GM12872 (cell line): ENCODE measurements at regions not wholly inside any gene's neighbourhood (a gene's known extent, or its start where the extent isn't known, plus 50 kb on each side); places are given as distances from the start of the nearest gene placed in this dataset.

Experiments
- TF ChIP-seq, protein P1 (sequence below): IDR thresholded peaks from 3 replicates; pipeline ENCODE4 v1.5.1; 2011; ENCODE audit warnings: low read depth, mild to moderate bottlenecking, low read length, moderate library complexity; ENCODE audit not compliant: insufficient read depth

DNA sequence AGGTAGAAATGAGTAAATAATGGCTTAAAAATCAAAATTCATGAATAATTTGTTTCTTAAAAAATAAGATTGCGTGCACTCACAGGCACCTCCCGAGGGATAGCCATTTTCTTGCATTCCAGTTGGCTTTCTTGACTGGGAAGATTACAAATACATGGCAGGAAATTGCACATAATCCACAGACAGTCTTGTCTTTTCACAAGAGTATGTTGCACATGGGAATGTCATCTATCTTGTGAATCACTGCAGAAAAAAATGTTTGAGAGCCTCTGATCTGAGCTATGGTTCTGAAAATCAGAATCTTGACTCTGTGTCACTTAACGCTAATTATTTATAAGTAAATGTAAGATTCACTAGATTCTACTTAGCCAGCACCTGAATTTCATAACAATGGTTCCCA is 74.1 kb upstream of the PRKG1 start:
- TF ChIP-seq, protein P1, sequence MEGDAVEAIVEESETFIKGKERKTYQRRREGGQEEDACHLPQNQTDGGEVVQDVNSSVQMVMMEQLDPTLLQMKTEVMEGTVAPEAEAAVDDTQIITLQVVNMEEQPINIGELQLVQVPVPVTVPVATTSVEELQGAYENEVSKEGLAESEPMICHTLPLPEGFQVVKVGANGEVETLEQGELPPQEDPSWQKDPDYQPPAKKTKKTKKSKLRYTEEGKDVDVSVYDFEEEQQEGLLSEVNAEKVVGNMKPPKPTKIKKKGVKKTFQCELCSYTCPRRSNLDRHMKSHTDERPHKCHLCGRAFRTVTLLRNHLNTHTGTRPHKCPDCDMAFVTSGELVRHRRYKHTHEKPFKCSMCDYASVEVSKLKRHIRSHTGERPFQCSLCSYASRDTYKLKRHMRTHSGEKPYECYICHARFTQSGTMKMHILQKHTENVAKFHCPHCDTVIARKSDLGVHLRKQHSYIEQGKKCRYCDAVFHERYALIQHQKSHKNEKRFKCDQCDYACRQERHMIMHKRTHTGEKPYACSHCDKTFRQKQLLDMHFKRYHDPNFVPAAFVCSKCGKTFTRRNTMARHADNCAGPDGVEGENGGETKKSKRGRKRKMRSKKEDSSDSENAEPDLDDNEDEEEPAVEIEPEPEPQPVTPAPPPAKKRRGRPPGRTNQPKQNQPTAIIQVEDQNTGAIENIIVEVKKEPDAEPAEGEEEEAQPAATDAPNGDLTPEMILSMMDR = no peak

DNA sequence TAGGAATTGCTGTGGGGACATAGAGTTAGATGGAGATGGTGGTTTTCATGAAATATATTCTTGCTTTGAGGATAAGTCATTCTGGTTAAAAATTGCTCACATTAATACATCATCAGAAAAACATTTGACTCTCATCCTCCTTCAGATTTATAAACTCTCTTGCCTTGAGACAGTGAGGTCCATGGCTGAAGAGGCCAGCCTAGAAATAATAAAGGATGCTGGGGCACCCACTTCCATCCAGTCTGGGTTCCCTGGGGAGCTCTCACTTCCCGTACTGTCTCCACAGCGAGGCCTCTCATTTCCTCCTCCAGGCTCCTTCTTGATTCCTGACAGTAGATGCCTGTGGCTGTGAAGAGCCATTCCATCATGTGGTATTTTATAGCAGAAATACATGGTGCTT is 73.3 kb upstream of the PRKG1 start:
- TF ChIP-seq, protein P1 = no peak

DNA sequence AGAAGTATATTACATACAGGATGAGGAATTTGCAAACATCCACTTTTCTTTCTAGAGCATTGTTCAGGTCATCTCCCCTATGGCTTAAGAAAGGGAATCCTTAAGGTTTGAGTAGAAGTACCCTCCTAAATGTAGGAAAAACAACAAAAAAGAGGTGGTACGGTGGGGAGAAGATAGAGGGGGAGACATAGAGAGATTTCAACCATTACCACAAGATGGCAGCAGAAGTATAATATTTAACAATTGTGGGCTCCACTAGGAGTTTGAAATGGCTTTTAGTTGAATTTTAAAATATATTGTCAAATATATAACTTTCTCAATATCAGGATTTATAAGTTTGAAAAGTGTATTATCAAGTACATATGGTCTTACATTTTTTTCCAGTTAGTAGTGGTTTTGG is 72.7 kb upstream of the PRKG1 start:
- TF ChIP-seq, protein P1 = peak; percentile 47; the same call in 2 of the 3 replicates

DNA sequence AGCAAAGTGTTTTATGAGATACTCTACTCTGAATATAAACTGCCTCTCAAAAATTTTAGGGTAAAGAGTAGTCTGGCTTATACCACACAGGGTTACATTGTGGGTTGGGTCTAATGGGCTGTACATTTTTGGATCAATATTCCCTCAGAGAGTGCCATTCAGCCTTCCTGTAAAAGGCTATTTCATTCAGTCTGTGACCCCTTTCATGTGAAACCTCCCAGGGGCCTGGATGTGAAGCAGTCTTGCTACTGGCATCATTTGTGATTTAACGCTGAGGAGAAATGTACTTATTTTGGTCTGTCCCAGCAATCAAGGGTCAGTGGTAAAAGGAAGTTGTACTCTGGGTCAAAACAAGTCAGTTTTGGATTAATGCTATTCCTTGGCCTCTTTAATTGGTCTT is 71.8 kb upstream of the PRKG1 start:
- TF ChIP-seq, protein P1 = no peak

DNA sequence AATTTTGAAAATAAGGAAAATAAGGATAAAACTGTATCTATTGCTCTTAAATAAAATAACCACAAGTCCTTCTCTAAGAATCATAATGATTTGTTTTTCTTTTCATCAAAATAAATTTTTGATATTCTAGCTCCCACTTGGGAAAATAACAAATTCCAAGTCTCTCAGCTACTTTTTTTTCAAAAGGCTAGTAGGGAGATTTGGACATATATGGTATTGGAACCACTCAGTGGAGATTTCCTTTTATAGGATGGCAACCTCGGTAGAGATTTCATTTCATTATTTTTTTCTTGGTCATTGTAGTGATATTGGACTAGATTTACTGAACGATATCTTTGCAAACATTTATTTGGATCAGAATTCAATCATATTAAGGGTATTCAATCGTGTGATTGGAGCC is 69.5 kb upstream of the PRKG1 start:
- TF ChIP-seq, protein P1 = no peak

DNA sequence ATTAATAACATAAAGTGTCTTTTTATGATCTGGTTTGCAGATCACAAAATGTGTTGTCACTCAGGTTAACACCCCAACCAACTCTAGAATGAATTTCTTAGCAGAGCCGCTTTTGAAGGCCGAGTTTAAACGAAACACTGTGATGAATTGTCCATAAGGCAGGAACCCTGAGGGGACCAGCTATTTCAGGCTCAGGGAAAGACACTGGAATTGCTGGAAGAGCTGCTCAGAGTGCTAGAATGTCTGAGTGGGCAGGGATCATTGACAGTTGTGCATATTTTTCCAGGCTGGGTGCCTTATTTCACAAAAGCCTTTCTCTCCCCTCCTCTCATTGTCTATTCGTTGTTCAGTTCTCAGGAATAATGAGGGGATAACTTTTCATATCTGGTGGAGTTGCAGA is 68.7 kb upstream of the PRKG1 start:
- TF ChIP-seq, protein P1 = no peak

DNA sequence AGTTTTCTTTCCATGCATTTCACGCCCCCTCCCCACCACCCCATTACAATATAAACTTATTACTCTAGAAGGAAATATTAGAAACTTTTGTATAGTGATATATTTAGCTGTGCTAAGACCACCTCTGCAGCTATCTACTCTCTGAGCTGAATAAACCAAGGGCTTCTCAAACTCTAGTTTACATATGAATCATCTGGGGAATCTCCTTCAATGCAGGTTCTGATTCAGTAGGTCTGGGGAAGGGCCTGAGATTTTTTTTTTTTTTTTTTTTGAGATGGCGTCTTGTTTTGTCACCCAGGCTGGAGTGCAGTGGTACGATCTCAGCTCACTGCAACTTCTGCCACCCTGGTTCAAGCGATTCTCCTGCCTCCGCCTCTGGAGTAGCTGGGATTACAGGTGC is 67.6 kb upstream of the PRKG1 start:
- TF ChIP-seq, protein P1 = no peak

DNA sequence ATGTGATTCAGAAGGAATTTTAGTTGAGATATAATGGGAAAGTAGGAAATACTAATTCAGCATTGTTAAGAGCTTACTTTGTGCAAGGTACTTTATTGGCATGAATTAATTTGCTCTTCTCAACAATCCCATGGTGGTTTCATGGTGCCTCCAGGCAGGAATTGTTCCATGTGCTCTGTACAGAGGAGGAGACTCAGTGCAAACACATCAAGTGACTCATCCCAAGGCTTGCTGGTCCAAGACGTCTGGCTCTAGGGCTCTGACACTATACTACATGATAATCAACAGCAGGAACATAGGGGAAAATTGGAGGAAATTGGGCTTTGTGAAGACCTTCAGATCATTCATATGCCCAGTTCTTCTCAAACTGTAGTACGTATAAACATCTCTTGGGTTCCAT is 66.5 kb upstream of the PRKG1 start:
- TF ChIP-seq, protein P1 = no peak
